ENCODE measurements at regions not wholly inside any gene's neighbourhood (a gene's known extent, or its start where the extent isn't known, plus 50 kb on each side); places are given as distances from the start of the nearest gene placed in this dataset.

GRCh38 chr6:12348530-12349511 lies 58.7 kb downstream of the EDN1 start:
- ChIA-PET CTCF (interaction anchor here (0.7 kb wide), 1 partner anchor 35 kb away, joined by 3 read pairs; no protein-coding TSS in a partner anchor), POLR2A (interaction anchor here (0.6 kb wide), 1 partner anchor 44 kb away, joined by 3 read pairs; no protein-coding TSS in a partner anchor)
- ATAC-seq (no peak), DNase-seq (ENCODE audit: low spot score) (no peak)
- Mint-ChIP-seq H3K9me3 (peaks cover 43% of the 10 kb centered on the region), H3K4me1 (peaks cover 13% of the 10 kb centered on the region), H3K4me3 (no peak overlapping the region), H3K36me3 (peaks cover 44% of the 10 kb centered on the region), H3K27ac (no peak overlapping the region), H3K27me3 (ENCODE audit: low read depth) (no peaks in the 10 kb centered on the region; the same call in 1 of the 2 replicates)
- TF ChIP-seq ARID4B (CRISPR knock-in tag; IDR thresholded peaks at IDR 0.05; ENCODE audit: borderline replicate concordance) (no peak), GABPB1 (CRISPR knock-in tag; IDR thresholded peaks at IDR 0.05) (0 out of 2 replicates have a peak, but pooled peaks have one; percentile 39)

DNA sequence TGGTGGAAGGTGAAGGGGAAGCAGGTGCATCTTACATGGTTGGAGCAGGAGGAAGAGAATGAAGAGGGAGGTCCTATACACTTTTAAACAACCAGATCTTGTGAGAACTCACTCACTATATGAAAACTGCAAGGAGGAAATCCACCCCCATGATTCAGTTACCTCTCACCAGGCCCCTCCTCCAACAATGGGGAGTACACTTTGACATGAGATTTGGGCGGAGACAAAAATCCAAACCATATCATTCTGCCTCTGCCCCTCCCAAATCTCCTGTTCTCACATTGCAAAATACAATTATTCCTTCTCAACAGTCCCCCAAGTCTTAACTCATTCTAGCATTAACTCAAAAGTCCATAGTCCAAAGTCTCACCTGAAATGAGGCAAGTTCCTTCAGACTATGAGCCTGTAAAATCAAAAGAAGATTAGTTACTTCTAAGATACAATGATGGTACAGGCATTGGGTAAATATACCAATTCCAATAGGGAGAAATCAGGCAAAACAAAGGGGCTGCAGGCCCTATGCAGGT lies 60.5 kb downstream of the EDN1 start:
- Mint-ChIP-seq H3K4me3 (no peak overlapping the region), H3K4me1 (peaks cover 28% of the 10 kb centered on the region), H3K27me3 (ENCODE audit: low read depth) (no peaks in the 10 kb centered on the region; the same call in 1 of the 2 replicates), H3K9me3 (peaks cover 43% of the 10 kb centered on the region), H3K27ac (no peak overlapping the region), H3K36me3 (peaks cover 45% of the 10 kb centered on the region)
- CTCF ChIA-PET, result no interaction called here
- no peak for ATAC-seq
- POLR2A ChIA-PET, result no interaction called here
- no peak for DNase-seq (ENCODE audit: low spot score)
- TF ChIP-seq CTCF (IDR thresholded peaks at IDR 0.05), result no peak
- TF ChIP-seq, protein P1, sequence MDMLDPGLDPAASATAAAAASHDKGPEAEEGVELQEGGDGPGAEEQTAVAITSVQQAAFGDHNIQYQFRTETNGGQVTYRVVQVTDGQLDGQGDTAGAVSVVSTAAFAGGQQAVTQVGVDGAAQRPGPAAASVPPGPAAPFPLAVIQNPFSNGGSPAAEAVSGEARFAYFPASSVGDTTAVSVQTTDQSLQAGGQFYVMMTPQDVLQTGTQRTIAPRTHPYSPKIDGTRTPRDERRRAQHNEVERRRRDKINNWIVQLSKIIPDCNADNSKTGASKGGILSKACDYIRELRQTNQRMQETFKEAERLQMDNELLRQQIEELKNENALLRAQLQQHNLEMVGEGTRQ (CRISPR knock-in tag; IDR thresholded peaks at IDR 0.05), result no peak
- TF ChIP-seq TEAD4 (CRISPR knock-in tag; IDR thresholded peaks at IDR 0.05), result no peak
- no peak for TF ChIP-seq TCF7 (CRISPR knock-in tag; IDR thresholded peaks at IDR 0.05; ENCODE audit: low read depth)
- TF ChIP-seq JAZF1 (CRISPR knock-in tag; IDR thresholded peaks at IDR 0.05), result no peak
- TF ChIP-seq, protein P2, sequence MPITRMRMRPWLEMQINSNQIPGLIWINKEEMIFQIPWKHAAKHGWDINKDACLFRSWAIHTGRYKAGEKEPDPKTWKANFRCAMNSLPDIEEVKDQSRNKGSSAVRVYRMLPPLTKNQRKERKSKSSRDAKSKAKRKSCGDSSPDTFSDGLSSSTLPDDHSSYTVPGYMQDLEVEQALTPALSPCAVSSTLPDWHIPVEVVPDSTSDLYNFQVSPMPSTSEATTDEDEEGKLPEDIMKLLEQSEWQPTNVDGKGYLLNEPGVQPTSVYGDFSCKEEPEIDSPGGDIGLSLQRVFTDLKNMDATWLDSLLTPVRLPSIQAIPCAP (CRISPR knock-in tag; IDR thresholded peaks at IDR 0.05), result no peak
- TF ChIP-seq ZNF219 (CRISPR knock-in tag; IDR thresholded peaks at IDR 0.05; ENCODE audit: borderline replicate concordance), result no peak
- TF ChIP-seq OVOL2 (CRISPR knock-in tag; IDR thresholded peaks at IDR 0.05; ENCODE audit: borderline replicate concordance), result no peak
- TF ChIP-seq USF1 (CRISPR knock-in tag; IDR thresholded peaks at IDR 0.05), result no peak
- no peak for TF ChIP-seq HMGXB4 (CRISPR knock-in tag; IDR thresholded peaks at IDR 0.05)
- no peak for TF ChIP-seq SMAD3 (CRISPR knock-in tag; IDR thresholded peaks at IDR 0.05; ENCODE audit: borderline replicate concordance)
- TF ChIP-seq NR3C1 (CRISPR knock-in tag; conservative IDR thresholded peaks at IDR 0.05; ENCODE audit: low read depth), result no peak
- TF ChIP-seq MXD4 (CRISPR knock-in tag; IDR thresholded peaks at IDR 0.05; ENCODE audit: borderline replicate concordance), result no peak
- TF ChIP-seq ATF2 (CRISPR knock-in tag; IDR thresholded peaks at IDR 0.05; ENCODE audit: borderline replicate concordance, low read depth), result no peak
- TF ChIP-seq, protein P3, sequence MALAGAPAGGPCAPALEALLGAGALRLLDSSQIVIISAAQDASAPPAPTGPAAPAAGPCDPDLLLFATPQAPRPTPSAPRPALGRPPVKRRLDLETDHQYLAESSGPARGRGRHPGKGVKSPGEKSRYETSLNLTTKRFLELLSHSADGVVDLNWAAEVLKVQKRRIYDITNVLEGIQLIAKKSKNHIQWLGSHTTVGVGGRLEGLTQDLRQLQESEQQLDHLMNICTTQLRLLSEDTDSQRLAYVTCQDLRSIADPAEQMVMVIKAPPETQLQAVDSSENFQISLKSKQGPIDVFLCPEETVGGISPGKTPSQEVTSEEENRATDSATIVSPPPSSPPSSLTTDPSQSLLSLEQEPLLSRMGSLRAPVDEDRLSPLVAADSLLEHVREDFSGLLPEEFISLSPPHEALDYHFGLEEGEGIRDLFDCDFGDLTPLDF (CRISPR knock-in tag; IDR thresholded peaks at IDR 0.05), result no peak
